OCI-LY3 (cell line): ENCODE measurements at regions not wholly inside any gene's neighbourhood (a gene's known extent, or its start where the extent isn't known, plus 50 kb on each side); places are given as distances from the start of the nearest gene placed in this dataset.

ENCODE experiments used
- EZH2phosphoT487 ChIP-seq: fragments of 200-600 bp; shearing (Covaris generic); IDR thresholded peaks from 2 replicates; pipeline ENCODE4 v1.6.1; 2018; ENCODE audit warnings: antibody characterized with exemption, mixed run types, low read depth
- TF ChIP-seq, protein P1 (sequence below): fragments of 200-600, 300-600 bp; sonication (generic); IDR thresholded peaks from 2 replicates; pipeline ENCODE4 v1.5.1; 2014; ENCODE audit warnings: antibody characterized with exemption, low read length, low read depth

DNA sequence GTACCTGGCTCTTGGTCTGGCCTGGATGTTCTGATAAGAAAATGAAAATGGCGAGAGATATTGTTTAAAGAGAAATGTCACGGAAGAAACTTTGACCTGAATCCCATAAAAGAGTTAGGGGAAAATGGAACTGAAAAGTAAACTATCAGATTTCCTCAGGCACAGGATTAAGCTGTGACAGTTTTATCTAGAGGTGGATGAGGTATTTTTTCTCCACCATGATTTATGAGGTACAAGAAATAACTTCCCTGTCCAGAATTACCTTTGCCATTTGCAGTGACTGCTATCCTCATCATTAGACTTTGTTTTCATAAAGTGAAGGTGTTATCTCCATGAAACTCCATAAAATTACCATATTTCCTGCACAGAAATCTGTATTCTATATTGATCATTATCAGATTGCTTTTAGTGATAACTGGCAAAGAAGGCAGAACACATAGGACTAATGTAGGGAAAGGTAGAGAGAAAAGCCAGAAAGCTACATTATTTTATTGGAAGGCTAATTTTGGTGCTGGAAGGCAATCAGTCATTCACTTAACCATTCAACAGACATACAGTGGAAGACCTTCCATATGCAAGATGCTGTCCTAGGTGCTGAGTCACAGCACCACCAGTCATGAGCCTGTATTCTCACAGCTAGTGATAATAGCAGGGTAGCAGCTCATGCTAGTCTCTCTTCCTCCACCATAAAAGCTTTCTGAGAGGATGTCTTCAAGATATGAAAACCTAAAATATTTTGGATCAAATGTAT lies 427.3 kb upstream of the CITED2 start:
- TF ChIP-seq, protein P1, sequence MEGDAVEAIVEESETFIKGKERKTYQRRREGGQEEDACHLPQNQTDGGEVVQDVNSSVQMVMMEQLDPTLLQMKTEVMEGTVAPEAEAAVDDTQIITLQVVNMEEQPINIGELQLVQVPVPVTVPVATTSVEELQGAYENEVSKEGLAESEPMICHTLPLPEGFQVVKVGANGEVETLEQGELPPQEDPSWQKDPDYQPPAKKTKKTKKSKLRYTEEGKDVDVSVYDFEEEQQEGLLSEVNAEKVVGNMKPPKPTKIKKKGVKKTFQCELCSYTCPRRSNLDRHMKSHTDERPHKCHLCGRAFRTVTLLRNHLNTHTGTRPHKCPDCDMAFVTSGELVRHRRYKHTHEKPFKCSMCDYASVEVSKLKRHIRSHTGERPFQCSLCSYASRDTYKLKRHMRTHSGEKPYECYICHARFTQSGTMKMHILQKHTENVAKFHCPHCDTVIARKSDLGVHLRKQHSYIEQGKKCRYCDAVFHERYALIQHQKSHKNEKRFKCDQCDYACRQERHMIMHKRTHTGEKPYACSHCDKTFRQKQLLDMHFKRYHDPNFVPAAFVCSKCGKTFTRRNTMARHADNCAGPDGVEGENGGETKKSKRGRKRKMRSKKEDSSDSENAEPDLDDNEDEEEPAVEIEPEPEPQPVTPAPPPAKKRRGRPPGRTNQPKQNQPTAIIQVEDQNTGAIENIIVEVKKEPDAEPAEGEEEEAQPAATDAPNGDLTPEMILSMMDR, result no peak
- no peak for TF ChIP-seq EZH2phosphoT487
